ENCODE measurements at regions not wholly inside any gene's neighbourhood (a gene's known extent, or its start where the extent isn't known, plus 50 kb on each side); places are given as distances from the start of the nearest gene placed in this dataset.
"Not testable (repeated sequence)": the region's sequence is repeated elsewhere in the genome, so short reads cannot be mapped to it uniquely, and the experiment has no call there.

DNA sequence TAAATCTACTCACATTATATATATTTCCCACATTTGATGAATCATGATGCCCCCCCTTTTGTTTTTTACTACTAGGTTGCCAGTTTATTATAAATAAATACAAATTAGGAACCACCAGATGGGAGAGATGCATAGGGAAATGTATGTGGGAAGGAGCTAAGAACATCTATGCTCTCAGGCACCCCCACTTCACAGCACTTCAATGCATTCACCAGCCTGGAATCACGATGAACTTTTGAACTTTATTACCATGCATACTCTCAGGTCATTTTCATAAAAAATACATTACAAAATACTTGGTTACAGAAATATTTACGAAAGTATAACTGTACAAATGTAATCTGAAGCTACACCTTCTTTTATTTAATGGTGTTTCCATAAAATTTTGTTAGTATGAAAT, 988.0 kb upstream of the EPHA6 start:
- DNase-seq = no peak

GRCh38 chr3:95832146-95832545, 982.2 kb upstream of the EPHA6 start:
- DNase-seq = no peak

GRCh38 chr3:95860628-95861027, 953.8 kb upstream of the EPHA6 start:
- DNase-seq = not testable (repeated sequence)

- DNase-seq = no peak
Observed at GRCh38 chr3:95883801-95884200, 930.6 kb upstream of the EPHA6 start.

DNA sequence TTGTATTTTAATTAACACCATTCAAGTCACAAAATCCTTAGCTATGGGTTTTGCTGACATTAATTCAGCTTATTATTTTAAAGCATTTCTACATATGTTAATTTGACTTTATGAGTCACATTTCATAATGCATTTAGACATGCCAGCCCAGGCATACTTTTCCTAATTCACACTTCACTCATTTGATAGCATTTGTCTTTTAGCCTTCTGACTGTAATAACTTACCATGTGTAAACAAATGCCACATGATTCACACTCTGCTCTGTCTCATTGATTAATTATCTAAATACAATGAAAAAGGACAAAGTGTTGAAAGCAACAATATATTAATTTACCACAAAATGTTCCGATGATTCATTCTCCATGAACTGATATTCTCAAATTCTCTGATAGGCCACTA, 927.8 kb upstream of the EPHA6 start:
- no peak for DNase-seq

DNA sequence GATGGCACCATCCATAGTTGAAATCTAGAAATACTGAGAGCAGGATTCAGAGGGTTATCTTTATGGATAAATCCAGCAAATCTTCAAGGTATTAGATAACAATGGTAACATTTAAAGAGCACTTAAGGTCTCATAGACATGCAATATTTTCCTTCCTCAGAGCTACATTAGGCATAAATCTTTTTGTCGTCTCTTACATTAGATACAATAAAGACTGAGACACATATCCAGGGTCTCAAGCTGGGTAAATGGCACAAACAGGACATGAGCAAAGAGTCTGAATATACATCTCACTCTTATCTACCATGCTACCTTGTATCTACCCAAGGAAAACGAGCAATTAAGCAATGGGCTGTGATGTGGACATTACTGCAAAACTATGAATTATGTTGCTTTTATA, 927.3 kb upstream of the EPHA6 start:
- DNase-seq = no peak

DNA sequence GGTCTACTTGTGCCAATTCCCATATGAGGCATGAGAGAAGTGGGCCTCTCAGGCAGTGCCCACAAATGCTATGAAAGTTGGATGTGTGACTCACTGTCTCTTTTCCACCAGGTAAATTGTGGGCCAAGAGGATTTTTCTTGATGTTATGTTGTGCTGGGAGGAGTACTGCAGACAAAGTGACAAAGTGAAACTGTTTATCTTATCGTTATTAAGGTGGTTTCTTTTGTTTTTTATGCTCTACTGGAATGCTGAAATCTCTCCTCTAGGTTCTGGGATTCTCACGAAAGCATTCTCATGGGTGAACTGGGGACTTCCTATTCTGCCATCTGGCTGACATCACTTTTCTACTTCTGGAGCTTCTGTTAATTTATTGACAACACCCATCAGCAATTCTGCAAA, 919.6 kb upstream of the EPHA6 start:
- DNase-seq = no peak

DNA sequence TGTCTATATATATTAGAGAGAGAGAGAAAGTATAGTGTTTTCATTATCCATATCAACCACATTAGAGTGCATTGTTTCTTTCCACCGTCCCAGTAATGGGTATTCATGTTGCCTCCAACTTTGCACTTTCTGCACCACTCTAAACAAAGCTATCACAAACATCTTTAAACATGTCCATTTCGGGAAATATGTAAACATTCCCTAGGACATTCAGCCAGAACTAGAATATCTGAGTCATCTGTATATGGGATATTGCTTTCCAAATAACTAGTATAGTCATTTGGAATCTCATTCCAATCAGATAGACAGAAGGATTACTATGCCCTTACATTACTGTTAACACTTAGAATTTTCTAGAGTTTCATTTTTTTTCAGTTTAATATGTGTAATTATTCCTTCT, 914.9 kb upstream of the EPHA6 start:
- no peak for DNase-seq

- no peak for DNase-seq
Observed at GRCh38 chr3:95899911-95900310, 914.5 kb upstream of the EPHA6 start.

- no peak for DNase-seq
Observed at GRCh38 chr3:95901948-95902347, 912.4 kb upstream of the EPHA6 start.

- DNase-seq = no peak
Observed at GRCh38 chr3:95905182-95905581, 909.2 kb upstream of the EPHA6 start.

GRCh38 chr3:95911767-95912166, 902.6 kb upstream of the EPHA6 start:
- DNase-seq = no peak

DNA sequence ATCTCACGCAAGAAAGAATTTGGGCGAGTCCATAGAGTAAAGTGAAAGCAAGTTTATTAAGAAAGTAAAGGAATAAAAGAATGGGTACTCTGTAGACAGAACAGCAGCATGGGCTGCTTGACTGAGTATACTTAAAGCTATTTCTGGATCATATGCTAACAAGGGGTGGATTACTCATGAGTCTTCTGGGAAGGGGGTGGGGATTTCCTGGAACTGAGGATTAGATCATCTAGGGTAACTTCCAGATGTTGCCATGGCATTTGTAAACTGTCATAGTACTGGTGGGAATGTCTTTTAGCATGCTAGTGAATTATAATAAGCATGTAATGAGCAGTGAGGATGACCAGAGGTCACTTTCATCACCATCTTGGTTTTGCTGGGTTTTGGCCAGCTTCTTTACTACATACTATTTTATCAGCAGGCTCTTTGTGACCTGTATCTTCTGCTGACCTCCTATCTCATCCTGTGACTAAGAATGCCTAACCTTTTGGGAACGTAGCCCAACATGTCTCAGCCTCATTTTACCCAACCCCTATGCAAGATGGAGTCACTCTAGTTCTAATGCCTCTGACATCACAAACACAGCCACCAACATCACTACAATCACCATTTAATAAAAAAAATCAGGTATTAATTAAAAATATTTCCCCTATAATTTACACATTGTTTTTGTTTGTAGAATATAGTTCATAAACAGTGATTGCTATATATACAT, 890.7 kb upstream of the EPHA6 start:
- no peak for DNase-seq

DNA sequence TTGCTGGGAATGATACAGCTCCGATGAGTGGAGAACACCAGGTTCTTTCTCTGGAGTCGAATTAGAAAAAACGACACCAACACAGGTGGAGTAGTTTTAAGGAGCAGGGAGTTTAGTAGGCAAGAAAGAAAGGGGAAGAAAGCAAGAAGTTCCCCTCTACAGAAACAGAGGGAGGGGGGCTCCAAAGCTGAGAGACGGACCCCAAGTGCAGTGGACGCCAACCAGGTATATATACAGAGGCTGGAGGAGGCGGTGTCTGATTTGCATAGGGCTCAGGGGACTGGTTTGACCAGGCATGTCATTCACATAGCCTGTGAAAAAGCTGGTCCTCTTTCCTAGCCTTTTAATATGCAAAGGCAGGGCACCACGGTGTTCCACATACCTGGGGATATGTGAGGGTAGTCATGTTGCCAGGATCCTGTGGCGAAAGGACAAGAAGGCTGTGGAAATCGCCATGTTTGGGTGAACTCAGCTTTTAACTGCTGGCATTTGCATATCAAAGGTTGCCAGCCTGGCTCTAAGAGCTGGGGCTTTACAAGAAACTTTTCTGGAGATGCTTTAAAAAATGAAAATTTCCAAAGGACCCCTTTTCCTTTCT, 887.4 kb upstream of the EPHA6 start:
- no peak for DNase-seq

DNA sequence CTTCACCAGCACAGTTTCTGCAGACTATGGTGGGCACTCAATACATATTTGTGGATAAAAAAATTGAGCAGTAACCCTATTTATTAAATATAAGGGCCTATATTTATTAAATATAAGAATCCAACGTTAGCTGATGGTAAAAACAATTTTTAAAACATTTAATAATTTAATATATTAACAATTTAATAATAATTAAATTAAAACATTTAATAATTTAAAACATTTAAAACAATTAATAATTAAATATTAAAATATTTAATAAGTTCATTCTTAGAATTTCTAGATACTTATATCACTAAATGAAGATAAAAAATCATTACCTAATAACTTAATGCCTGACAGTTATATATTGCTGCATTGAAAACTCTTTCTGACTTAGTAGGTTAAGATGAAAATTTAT, 880.2 kb upstream of the EPHA6 start:
- no peak for DNase-seq

GRCh38 chr3:95939235-95939809, 875.1 kb upstream of the EPHA6 start:
- DNase-seq = peak; percentile 1

- DNase-seq = no peak
Observed at GRCh38 chr3:95965704-95966336, 848.6 kb upstream of the EPHA6 start.

- no peak for DNase-seq
Observed at GRCh38 chr3:95971573-95971972, 842.8 kb upstream of the EPHA6 start.

DNA sequence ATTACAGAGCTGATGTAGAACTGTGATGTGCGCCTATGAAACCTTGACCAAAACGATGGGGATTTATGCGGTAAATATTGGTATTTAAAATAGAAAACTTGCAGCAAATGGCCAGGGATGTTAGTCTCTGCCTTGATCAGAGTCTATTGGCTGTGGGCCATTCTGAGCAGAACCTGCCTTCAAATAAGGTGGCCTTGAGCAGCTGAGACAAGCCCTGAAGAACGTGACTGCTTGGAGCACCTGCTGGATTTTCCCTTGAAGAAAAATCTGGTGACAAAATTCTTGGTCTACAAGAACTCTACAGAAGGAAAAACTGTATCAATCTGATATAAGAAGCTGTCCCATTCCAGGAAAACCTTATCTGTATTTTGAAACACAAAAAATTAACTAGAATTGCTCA, 820.1 kb upstream of the EPHA6 start:
- no peak for DNase-seq

DNA sequence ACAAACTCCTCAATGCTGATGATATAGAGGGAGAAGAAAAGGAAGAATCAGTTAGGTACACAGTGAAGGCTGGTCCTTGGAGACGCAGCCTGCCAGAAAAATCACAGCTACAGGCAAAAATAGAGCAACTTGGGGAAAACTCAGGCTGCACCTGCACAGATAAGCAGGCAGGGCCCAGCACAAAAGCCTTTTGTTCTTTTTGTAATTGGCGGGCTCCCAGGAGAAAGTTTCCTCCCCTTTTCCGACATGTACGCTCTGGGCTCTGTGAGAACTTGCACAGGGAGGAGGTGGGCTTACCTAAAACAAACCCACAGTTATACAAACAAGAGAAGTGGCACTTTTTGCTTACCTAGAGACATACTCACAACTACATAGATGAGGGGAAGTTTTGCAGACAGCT, 813.4 kb upstream of the EPHA6 start:
- no peak for DNase-seq

GRCh38 chr3:96007650-96008195, 806.7 kb upstream of the EPHA6 start:
- no peak for DNase-seq

DNA sequence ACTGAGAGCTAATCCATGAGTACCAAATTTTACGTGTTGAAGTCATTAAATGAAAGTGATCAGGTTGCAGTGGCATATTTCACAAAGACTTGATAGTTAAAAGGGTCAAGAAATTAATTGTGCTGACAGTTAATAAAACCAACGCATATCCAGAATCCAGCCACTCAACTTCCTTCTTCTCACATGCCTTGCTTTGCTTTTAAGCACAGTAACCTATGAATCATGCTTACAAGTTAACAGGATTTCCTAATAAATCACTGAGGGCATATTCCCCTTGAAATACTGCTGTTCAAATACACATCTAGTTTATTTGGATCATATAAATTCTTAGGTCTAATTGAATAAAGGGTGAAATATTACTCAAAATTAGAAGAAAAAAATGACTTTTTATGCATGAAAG, 801.5 kb upstream of the EPHA6 start:
- DNase-seq = no peak

DNA sequence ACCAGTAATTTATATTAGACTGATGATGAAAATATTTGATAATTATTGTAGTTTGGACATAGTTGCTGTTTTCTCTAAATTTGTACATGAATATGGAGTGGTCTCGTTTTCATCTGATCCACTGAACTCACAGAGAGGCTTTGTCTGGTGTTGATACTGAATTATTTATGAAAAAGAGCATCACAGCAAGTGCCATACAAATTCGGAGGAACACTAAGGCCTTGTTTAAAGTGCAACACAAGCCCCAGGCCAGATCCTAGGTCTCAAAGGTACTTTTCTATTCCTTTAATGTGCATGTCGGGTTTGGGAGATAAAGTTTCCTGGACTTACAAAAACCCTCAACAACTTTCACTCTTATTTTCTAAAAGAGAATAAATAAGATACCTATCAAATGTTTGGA, 796.8 kb upstream of the EPHA6 start:
- no peak for DNase-seq

DNA sequence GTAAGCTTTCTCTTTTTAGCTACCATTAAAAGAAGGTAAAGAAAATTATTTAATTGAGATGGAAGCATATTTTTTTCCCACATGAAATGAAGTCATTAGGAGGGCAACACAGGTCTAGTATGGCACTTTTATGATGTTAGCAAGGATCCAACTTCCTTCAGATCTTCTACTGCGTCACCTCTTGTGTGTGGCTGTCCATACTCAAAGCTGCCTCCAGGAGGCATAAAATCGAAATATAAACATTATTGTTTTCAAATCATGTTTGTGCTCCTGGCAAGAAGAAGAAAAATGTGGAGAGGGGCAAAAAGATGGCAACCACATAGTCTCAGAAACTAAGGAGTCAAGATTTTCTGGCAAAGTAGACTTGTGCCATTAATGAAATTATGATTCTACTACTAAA, 791.7 kb upstream of the EPHA6 start:
- DNase-seq = no peak
